Glutamatergic neuron (in vitro differentiated cells): ENCODE measurements at regions not wholly inside any gene's neighbourhood (a gene's known extent, or its start where the extent isn't known, plus 50 kb on each side); places are given as distances from the start of the nearest gene placed in this dataset.

Source experiments
- DNase-seq: peaks from one replicate; pipeline ENCODE4 v3.0.0; 2022
- H3K27ac Mint-ChIP-seq: one replicate; pipeline ENCODE4 v1.8.0; 2020; ENCODE audit warnings: mild to moderate bottlenecking, mixed read lengths, inconsistent platforms; ENCODE audit not compliant: unreplicated experiment
- H3K27me3 Mint-ChIP-seq: one replicate; pipeline ENCODE4 v1.8.0; 2020; ENCODE audit warnings: mild to moderate bottlenecking, moderate library complexity, mixed read lengths, inconsistent platforms; ENCODE audit not compliant: unreplicated experiment
- H3K36me3 Mint-ChIP-seq: one replicate; pipeline ENCODE4 v1.8.0; 2020; ENCODE audit warnings: mild to moderate bottlenecking, mixed read lengths, inconsistent platforms; ENCODE audit not compliant: unreplicated experiment
- H3K4me1 Mint-ChIP-seq: one replicate; pipeline ENCODE4 v1.8.0; 2020; ENCODE audit warnings: mild to moderate bottlenecking, low read depth, mixed read lengths, inconsistent platforms; ENCODE audit not compliant: unreplicated experiment
- H3K4me3 Mint-ChIP-seq: one replicate; pipeline ENCODE4 v1.8.0; 2020; ENCODE audit warnings: mild to moderate bottlenecking, mixed read lengths, inconsistent platforms; ENCODE audit not compliant: unreplicated experiment
- H3K9me3 Mint-ChIP-seq: one replicate; pipeline ENCODE4 v1.8.0; 2020; ENCODE audit warnings: mild to moderate bottlenecking, moderate library complexity, mixed read lengths, inconsistent platforms; ENCODE audit not compliant: unreplicated experiment
- TF ChIP-seq, protein P1 (sequence below): fragments of 200-600 bp; sonication (generic); IDR thresholded peaks from one replicate; pipeline ENCODE4 v1.5.0; 2021; ENCODE audit not compliant: partially characterized antibody, unreplicated experiment

DNA sequence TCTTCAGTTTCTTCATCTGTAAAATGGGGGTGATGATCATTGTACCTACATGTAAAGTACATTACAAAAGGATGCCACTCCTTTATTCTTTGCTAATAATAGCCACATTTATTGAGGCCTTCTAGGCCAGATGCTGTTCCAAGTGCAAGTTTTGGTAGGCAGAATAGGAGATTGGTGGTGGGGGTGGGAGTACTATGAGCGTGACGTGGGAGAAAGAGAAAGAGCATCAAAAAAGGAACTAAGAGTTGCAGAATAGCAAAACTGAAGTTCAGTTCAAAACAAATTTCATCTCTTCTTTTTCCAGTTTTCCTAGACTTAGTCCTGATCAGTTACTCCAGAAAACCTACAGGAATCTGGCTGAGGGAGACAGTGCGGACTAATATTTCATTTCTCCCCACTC lies 174.1 kb downstream of the SNX18 start:
- Mint-ChIP-seq H3K9me3 (peaks cover 1% of the 10 kb centered on the region), H3K27me3 (peaks cover 1% of the 10 kb centered on the region)
- TF ChIP-seq, protein P1, sequence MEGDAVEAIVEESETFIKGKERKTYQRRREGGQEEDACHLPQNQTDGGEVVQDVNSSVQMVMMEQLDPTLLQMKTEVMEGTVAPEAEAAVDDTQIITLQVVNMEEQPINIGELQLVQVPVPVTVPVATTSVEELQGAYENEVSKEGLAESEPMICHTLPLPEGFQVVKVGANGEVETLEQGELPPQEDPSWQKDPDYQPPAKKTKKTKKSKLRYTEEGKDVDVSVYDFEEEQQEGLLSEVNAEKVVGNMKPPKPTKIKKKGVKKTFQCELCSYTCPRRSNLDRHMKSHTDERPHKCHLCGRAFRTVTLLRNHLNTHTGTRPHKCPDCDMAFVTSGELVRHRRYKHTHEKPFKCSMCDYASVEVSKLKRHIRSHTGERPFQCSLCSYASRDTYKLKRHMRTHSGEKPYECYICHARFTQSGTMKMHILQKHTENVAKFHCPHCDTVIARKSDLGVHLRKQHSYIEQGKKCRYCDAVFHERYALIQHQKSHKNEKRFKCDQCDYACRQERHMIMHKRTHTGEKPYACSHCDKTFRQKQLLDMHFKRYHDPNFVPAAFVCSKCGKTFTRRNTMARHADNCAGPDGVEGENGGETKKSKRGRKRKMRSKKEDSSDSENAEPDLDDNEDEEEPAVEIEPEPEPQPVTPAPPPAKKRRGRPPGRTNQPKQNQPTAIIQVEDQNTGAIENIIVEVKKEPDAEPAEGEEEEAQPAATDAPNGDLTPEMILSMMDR = no peak

DNA sequence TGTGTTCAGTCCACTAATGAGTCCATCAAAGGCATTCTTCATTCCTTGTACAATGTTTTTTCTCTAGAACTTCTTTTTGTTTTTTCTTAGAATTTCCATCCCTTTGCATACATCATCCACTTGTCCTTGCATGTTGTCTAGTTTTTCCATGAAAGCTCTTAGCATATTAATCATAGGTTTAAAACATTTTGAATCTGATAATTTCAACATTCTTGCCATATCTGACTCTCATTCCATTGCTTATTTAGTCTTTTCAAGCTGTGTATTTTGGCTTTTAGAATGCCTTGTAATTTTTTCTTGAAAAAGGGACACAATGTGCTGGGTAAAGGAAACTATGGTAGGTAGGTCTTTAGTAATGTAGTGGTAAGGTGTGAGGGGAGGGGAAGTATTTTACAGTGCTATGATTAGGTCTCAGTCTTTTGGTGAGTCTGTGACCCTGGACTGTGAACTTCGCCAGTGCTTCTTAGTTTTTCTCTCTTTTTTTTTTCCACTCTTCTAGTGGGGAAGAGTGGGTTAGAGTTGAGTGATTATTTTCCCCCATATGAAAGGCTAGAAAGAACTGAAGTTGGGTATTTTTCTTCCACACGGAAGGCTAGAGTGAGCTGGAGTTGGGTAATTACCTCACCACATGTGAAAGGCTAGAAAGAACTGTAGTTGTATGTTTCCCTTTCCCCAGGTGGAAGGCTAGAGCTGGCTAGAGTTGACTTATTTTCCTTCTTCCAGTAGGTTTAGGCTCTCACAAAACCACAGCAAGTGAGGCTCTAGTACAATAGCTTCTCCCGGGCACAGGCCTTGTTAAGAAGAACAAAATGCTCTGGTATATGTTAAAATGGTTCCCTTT lies 172.1 kb downstream of the SNX18 start:
- TF ChIP-seq, protein P1 = no peak
- DNase-seq = no peak
- no peaks in the 10 kb centered on the region for H3K36me3 Mint-ChIP-seq
- peaks cover 3% of the 10 kb centered on the region for H3K9me3 Mint-ChIP-seq
- H3K4me3 Mint-ChIP-seq = no peak overlapping the region
- H3K27ac Mint-ChIP-seq = no peak overlapping the region
- H3K4me1 Mint-ChIP-seq = peaks cover 31% of the 10 kb centered on the region
- peaks cover 2% of the 10 kb centered on the region for H3K27me3 Mint-ChIP-seq

More for the DNA sequence above, 174.1 kb downstream of the SNX18 start:
- Mint-ChIP-seq H3K27ac (no peak overlapping the region), H3K36me3 (no peaks in the 10 kb centered on the region), H3K4me3 (peak overlapping the region; percentile 21), H3K4me1 (peaks cover 34% of the 10 kb centered on the region)
- no peak for DNase-seq

DNA sequence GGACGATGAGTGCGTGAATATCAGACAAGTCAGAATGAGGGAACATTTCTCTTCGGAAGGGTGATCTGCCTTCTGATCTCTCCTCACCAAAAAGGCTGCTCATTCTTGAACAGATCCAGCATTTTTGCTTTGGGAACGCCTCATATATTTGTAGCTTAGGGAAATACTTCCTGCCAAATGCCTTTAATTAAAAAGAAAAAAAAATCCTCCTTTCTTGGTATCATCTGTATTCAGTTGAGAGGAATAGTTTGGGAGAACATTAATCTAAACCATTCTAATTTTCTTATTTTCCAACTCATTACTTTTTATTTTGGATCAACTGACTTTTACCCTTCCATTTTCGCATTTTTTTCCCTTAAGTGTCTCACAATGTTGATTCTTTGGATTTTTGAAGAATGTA lies 163.4 kb downstream of the SNX18 start:
- Mint-ChIP-seq H3K4me3 (no peak overlapping the region), H3K36me3 (peaks cover 5% of the 10 kb centered on the region), H3K27me3 (peaks cover 5% of the 10 kb centered on the region), H3K9me3 (peaks cover 5% of the 10 kb centered on the region), H3K4me1 (peaks cover 13% of the 10 kb centered on the region), H3K27ac (no peak overlapping the region)
- TF ChIP-seq, protein P1 = no peak
- DNase-seq = no peak

DNA sequence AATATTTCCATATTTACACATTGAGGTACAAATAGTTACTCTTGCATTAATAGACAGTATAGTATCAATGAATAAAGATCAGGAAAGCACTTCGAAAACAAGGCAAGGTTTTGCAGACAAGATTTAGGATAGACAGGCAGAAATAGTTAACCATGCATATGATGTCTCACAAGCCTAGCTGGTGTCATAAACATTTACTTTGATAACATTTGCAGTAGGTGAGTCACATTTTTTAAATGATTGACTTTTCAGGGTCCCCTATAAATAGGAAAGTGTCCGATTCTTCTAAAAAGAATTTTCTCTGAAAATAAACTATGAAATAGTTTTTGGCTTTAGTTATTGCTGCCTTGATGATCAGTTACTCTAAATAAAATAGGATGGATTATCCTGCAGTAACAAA lies 162.1 kb downstream of the SNX18 start:
- Mint-ChIP-seq H3K4me3 (no peak overlapping the region), H3K27ac (no peak overlapping the region), H3K36me3 (peaks cover 15% of the 10 kb centered on the region), H3K9me3 (peaks cover 6% of the 10 kb centered on the region), H3K4me1 (peaks cover 13% of the 10 kb centered on the region), H3K27me3 (peaks cover 2% of the 10 kb centered on the region)
- no peak for DNase-seq
- TF ChIP-seq, protein P1 = no peak

DNA sequence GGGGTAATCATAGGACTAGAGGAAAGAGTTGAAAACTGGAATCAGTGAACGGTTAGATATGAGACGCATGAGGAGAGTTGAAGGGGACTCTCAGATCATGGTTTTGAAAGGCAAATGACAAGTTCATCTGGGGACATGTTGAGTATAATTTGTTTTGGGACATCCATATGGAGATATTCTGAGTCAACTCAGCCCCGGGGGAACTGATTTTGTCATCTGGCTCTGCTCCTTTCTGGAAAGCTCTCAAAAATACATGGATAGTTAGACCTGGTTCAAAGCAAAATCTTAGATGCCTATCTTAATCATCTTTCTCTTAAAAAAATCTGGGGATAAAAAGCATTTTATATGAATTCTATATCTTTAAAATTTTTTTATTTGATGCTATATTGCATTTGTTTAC lies 161.2 kb downstream of the SNX18 start:
- peak overlapping the region; percentile 5 for H3K4me3 Mint-ChIP-seq
- peak overlapping the region; percentile 41 for H3K27ac Mint-ChIP-seq
- peaks cover 13% of the 10 kb centered on the region for H3K4me1 Mint-ChIP-seq
- peaks cover 25% of the 10 kb centered on the region for H3K36me3 Mint-ChIP-seq
- TF ChIP-seq, protein P1 = no peak
- DNase-seq = no peak
- peaks cover 9% of the 10 kb centered on the region for H3K9me3 Mint-ChIP-seq
- peaks cover 2% of the 10 kb centered on the region for H3K27me3 Mint-ChIP-seq
